Activated CD4-positive, CD25-positive, alpha-beta regulatory T cell treated with anti-CD3 and anti-CD28 coated beads, Interleukin-2, amount 50 U/mL, for 72 hours (primary cell): ENCODE measurements at regions not wholly inside any gene's neighbourhood (a gene's known extent, or its start where the extent isn't known, plus 50 kb on each side); places are given as distances from the start of the nearest gene placed in this dataset.

ENCODE experiments used
- DNase-seq: peaks from one replicate; pipeline ENCODE4 v3.0.0; 2021

- DNase-seq = no peak
Observed at GRCh38 chr11:10358696-10359095, 53.8 kb downstream of the ADM start.

- no peak for DNase-seq
Observed at GRCh38 chr11:10359171-10359570, 54.3 kb downstream of the ADM start.

- no peak for DNase-seq
Observed at GRCh38 chr11:10360835-10361234, 56.0 kb downstream of the ADM start.

GRCh38 chr11:10365045-10365444 is 60.2 kb downstream of the ADM start:
- no peak for DNase-seq

DNA sequence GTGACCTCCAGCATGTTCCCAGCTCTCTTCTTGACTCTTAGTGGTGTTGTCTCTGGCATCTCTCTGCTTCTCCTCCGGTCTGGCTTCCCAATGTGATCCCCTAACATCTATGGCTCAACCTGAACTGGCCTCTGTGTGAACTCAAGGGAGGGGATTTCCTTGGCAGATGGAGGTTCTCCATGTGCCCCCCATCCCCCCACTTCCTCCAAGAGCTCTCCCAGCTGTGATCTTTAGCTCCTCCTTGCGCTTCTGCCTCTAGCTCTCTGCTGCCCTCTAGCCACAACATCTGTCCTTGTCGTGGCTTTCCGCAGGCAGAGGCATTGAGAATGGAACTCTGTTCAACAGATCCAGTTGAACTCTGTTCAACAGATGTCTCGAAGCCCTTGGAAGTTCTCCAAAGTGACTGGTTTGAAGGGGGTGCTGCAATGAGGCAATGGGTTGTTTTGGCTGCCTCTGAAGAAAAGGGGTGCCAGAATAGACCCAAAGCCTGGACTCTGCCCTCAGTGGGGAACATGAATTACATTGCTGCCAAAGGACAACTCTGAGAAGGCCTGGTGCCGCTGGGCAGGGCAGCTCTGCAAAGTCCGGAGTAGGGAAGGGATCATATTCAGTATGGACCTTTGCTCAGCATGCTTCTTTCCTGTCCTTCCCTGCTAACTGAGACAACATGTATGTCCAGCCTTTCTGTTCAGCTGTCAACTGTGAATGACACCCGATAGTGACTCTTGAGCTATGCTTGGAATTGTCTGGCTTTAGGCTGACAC is 61.9 kb downstream of the ADM start:
- DNase-seq = peak; percentile 48

GRCh38 chr11:10371926-10372641 is 67.2 kb downstream of the ADM start:
- DNase-seq = no peak

- DNase-seq = no peak
Observed at GRCh38 chr11:10373340-10373739, 68.5 kb downstream of the ADM start.

DNA sequence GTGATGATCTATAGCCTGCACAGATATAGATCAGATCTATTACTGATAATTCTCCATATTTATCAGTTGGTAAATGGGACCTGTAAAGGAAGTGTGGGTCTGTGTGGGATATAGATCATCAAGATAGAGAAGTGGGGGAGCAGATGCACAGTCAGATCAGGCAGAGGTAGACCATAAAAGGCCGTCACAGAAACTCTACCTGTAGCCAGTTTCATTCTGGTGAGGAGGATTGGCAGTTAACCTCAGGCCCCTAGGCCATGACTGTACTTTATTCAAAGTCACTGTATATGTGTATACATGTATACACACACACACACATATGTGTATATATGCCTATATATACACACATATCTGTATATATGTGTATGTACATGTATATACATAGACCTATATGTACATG is 69.1 kb downstream of the ADM start:
- DNase-seq = no peak

- DNase-seq = no peak
Observed at GRCh38 chr11:10374386-10374785, 69.5 kb downstream of the ADM start.

DNA sequence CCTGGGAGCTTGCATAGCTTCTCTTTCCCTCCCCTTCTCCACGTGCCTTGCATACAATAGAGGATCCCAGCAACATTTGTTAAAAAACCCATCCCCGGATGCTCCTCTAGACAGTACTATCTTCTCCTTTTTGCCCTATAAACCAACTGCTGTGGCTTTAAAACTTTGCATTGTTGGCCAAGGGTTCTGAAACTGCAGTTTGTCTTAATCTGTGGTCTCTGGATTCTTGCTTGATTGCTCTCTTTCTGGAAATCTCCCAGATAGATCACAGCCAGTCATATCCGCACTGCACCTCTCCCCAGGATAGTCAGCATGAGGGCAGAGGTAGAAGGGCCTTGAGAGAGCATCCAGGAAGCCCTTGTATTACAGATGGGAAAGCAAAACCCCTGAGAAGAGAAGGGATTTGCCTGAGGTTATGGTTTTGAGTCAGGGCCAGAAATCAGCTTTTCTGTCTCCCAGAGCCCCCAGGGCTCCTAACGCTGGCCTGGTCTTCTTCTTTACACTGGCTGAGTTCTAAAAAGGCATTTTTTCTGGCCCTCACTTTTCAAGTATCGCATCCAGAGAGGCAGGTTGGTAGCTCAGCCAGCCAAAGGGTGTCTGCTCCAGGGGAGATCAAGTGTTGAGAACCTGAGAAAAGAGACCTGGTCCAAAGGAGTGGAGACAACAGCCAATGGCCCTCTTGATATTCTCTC is 70.6 kb downstream of the ADM start:
- no peak for DNase-seq

- no peak for DNase-seq
Observed at GRCh38 chr11:10376061-10376460, 71.2 kb downstream of the ADM start.

DNA sequence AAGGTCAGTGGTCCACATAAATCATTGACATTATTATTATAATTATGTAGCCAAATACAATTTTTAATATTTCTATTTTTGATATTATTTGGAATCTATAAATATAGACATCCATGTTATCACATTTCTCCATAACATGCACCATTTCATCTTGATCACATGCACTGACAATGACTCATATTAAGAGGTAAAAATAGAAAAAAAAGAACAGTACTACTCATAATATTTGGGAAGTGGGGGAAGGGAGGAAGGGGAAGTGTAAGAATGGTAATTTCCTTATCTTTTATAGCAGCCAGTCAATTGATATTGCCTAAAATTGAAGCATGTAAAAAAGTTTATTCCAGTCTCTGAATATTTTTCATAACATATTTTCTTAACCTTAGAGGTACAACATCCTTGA is 72.3 kb downstream of the ADM start:
- no peak for DNase-seq

- DNase-seq = no peak
Observed at GRCh38 chr11:10378362-10378761, 73.5 kb downstream of the ADM start.

GRCh38 chr11:10379022-10379421 is 74.1 kb downstream of the ADM start:
- no peak for DNase-seq

GRCh38 chr11:10379426-10379825 is 74.6 kb downstream of the ADM start:
- no peak for DNase-seq

DNA sequence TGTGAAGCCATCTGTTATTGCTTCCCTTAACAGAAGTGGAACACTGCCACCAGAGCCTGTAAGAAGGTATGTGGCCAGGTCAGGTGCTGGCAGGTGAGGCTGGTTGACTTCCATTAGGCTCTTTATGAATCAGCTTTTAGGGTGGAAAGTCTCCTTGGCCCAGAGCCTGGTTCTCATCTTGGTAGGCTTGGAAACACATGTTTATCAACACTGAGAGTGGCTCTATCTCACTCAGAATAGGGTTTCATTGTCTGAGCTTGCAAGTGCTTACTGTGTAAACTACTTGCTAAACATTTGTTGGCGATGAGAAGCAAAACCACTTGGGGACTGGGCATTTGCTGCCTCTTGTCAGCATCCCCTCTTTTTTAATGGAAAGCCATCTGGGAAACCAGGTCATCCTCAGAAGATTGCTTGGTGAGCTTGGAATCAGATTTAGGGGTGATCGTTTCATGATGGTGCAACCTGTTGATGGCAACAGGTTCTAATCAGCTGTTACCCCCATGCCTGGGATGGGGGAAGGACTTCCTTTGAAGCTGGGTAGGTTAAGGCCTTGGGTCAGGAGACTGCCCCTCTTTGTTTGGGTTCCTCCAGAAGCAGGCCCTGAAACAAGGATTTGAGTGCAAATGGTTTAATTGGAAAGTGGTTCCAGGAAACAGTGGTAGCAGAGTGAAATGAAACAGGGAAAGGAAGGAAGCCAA is 75.0 kb upstream of the AMPD3 start:
- no peak for DNase-seq

DNA sequence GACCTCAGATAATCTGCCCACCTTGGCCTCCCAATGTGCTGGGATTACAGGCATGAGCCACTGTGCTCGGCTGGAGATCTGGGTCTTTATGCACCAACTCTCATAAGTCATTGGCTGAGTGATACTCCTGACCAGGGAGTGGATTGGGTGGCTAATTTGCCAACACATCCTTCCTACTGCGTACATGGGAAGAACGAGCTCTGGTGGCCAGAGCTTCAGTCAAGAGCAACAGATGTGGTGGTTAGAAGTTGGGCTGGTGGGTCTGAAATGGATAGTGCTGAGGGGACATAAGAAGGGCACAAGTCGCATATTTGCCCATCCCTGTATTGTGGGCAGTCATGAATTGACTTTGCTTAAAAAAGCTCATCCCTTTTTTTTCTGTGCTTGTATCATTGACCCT is 74.1 kb upstream of the AMPD3 start:
- DNase-seq = no peak

DNA sequence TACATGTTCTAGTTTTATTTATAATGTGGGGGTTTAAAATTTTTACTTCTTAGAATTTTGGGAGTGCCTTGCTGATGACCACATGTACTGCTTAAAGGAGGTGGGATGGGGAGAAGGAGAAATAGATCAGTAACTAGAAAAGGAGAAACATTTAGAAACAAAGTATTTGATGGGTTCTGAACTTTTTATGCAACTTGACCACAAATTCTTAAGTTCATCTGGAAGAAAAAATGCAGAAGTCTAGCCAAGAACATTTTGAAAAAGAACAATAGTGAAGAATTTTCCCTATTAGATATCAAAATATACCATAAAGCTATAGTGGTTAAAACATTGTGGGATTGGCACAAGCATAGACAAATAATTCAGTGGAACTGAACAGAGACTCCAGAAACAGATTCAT is 73.3 kb upstream of the AMPD3 start:
- DNase-seq = no peak

DNA sequence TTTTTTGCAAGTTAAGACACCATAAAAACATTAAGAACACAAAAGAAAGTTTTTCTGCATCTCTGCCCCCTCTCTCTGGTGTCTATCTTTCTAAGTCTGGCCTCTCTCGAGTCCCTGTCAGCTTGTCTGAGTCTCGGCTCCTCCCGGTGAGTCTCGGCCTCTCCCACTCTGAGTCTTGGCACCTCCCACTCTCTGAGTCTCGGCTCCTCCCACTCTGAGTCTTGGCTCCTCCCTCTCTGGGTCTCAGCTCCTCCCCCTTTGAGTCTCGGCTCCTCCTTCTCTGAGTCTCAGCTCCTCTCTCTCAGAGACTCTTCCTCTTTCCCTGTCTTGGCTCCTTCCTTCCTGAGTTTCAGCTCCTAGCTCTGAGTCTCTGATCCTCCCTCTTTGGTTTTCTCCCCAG is 72.5 kb upstream of the AMPD3 start:
- DNase-seq = no peak

- DNase-seq = no peak
Observed at GRCh38 chr11:10385696-10386095, 69.4 kb upstream of the AMPD3 start.

DNA sequence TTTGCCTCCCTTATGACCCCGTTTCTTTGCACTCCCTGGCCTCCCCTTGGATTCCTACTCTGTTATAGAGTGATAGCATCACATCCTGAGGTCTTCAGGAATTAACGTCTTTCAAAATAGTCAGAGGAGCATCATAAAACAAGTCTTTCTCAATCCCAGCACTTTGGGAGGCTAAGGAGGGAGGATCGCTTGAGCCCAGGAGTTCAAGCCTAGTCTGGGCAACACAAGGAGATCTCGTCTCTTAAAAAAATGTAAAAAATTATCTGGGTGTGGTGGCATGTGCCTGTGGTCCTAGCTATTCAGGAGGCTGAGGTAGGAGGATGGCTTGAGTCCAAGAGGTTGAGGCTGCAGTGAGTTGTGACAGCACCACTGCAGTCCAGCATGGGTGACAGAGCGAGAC is 68.7 kb upstream of the AMPD3 start:
- DNase-seq = no peak

DNA sequence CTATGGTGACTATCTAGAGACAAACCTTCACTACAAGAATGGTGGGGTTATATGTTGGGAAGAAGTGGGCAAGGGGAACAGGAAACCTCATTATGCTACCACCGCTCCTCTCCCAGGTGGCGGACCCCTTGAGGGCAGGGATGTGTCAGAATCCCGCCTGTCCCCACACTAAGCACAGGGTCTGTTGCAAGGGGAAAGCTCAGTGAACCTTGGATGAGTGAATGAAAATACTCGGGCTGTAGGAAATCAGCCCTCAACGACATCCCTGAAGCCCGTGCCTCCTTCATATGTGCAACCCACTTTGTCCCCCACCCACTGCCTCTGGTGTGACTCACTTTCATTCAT is 68.2 kb upstream of the AMPD3 start:
- DNase-seq = no peak

GRCh38 chr11:10387206-10388083 is 67.6 kb upstream of the AMPD3 start:
- DNase-seq = no peak
